BLaER1 treated with 17β-estradiol and CSF1 and Interleukin-3, amounts not matched to agents 10 nM and 100 nM (cell line): ENCODE measurements at regions not wholly inside any gene's neighbourhood (a gene's known extent, or its start where the extent isn't known, plus 50 kb on each side); places are given as distances from the start of the nearest gene placed in this dataset.
"Not testable (repeated sequence)": the region's sequence is repeated elsewhere in the genome, so short reads cannot be mapped to it uniquely, and the experiment has no call there.

Experiments used
- H3K27ac ChIP-seq, 11 experiments: shearing (Covaris generic); formaldehyde crosslinking; 2 replicates each; pipeline ENCODE4 v1.8.1; 2022
- H3K27me3 ChIP-seq, 11 experiments: shearing (Covaris generic); formaldehyde crosslinking; 2 replicates each; pipeline ENCODE4 v1.8.1; 2022
- H3K36me3 ChIP-seq, 11 experiments: shearing (Covaris generic); formaldehyde crosslinking; 2 replicates each; pipeline ENCODE4 v1.8.1; 2022
- H3K4me1 ChIP-seq, 10 experiments: shearing (Covaris generic); formaldehyde crosslinking; 2 replicates each; pipeline ENCODE4 v1.8.1; 2022
- H3K4me2 ChIP-seq, 11 experiments: shearing (Covaris generic); formaldehyde crosslinking; 2 replicates each; pipeline ENCODE4 v1.8.1; 2022
- H3K4me3 ChIP-seq, 10 experiments: shearing (Covaris generic); formaldehyde crosslinking; 2 replicates each; pipeline ENCODE4 v1.8.1; 2022
- H3K9ac ChIP-seq, 11 experiments: shearing (Covaris generic); formaldehyde crosslinking; 2 replicates each; pipeline ENCODE4 v1.8.1; 2022
- H3K9me3 ChIP-seq, 11 experiments: shearing (Covaris generic); formaldehyde crosslinking; replicated peaks in 1 of 11; 2 replicates each; pipeline ENCODE4 v1.8.1; 2022
- H4K20me1 ChIP-seq, 11 experiments: shearing (Covaris generic); formaldehyde crosslinking; 2 replicates each; pipeline ENCODE4 v1.8.1; 2022

GRCh38 chr1:146355373-146355772 is 126.6 kb upstream of the NOTCH2NLA start:
- not testable (repeated sequence) for H3K4me1 ChIP-seq, H3K4me2 ChIP-seq, H3K9me3 ChIP-seq, H3K4me3 ChIP-seq, H4K20me1 ChIP-seq, H3K27me3 ChIP-seq, H3K27ac ChIP-seq, H3K36me3 ChIP-seq, H3K9ac ChIP-seq

- not testable (repeated sequence) for H3K4me1 ChIP-seq, H3K36me3 ChIP-seq, H3K27ac ChIP-seq, H3K9ac ChIP-seq, H3K9me3 ChIP-seq, H4K20me1 ChIP-seq, H3K4me3 ChIP-seq, H3K27me3 ChIP-seq, H3K4me2 ChIP-seq
Observed at GRCh38 chr1:146326863-146327262, 98.0 kb upstream of the NOTCH2NLA start.

- not testable (repeated sequence) for H3K36me3 ChIP-seq, H3K9ac ChIP-seq, H4K20me1 ChIP-seq, H3K27ac ChIP-seq, H3K4me3 ChIP-seq, H3K4me1 ChIP-seq, H3K9me3 ChIP-seq, H3K4me2 ChIP-seq, H3K27me3 ChIP-seq
Observed at GRCh38 chr1:146324463-146324862, 95.6 kb upstream of the NOTCH2NLA start.

GRCh38 chr1:146323302-146323701 is 94.5 kb upstream of the NOTCH2NLA start:
- H3K9me3 ChIP-seq, H3K4me1 ChIP-seq, H3K36me3 ChIP-seq, H3K27me3 ChIP-seq, H3K9ac ChIP-seq, H4K20me1 ChIP-seq, H3K27ac ChIP-seq, H3K4me3 ChIP-seq, H3K4me2 ChIP-seq: not testable (repeated sequence)

GRCh38 chr1:146322893-146323292 is 94.1 kb upstream of the NOTCH2NLA start:
- not testable (repeated sequence) for H3K9me3 ChIP-seq, H3K27me3 ChIP-seq, H3K9ac ChIP-seq, H3K4me1 ChIP-seq, H3K4me3 ChIP-seq, H3K36me3 ChIP-seq, H3K4me2 ChIP-seq, H3K27ac ChIP-seq, H4K20me1 ChIP-seq

- H3K9me3 ChIP-seq, H4K20me1 ChIP-seq, H3K27ac ChIP-seq, H3K36me3 ChIP-seq, H3K4me1 ChIP-seq, H3K4me3 ChIP-seq, H3K4me2 ChIP-seq, H3K9ac ChIP-seq, H3K27me3 ChIP-seq: not testable (repeated sequence)
Observed at GRCh38 chr1:146318715-146319114, 89.9 kb upstream of the NOTCH2NLA start.

- H3K9me3 ChIP-seq, H3K4me1 ChIP-seq, H3K4me3 ChIP-seq, H3K27me3 ChIP-seq, H3K36me3 ChIP-seq, H4K20me1 ChIP-seq, H3K9ac ChIP-seq, H3K27ac ChIP-seq: not testable (repeated sequence)
- 0 out of 22 replicates have a peak overlapping the region, but pooled peaks of 2 of the 11 experiments have one; percentile 26 to 27 for H3K4me2 ChIP-seq
Observed at GRCh38 chr1:146317785-146318184, 89.0 kb upstream of the NOTCH2NLA start.

GRCh38 chr1:146314449-146315246 is 85.8 kb upstream of the NOTCH2NLA start:
- H3K9ac ChIP-seq, H3K4me3 ChIP-seq, H3K9me3 ChIP-seq, H3K27ac ChIP-seq, H3K4me1 ChIP-seq, H3K27me3 ChIP-seq, H3K4me2 ChIP-seq, H3K36me3 ChIP-seq, H4K20me1 ChIP-seq: not testable (repeated sequence)

- H3K9ac ChIP-seq, H3K27me3 ChIP-seq, H4K20me1 ChIP-seq, H3K4me3 ChIP-seq, H3K9me3 ChIP-seq, H3K27ac ChIP-seq, H3K4me1 ChIP-seq, H3K4me2 ChIP-seq, H3K36me3 ChIP-seq: not testable (repeated sequence)
Observed at GRCh38 chr1:146310579-146310978, 81.8 kb upstream of the NOTCH2NLA start.

GRCh38 chr1:146309427-146309826 is 80.6 kb upstream of the NOTCH2NLA start:
- H3K4me3 ChIP-seq, H3K27me3 ChIP-seq: not testable (repeated sequence)

GRCh38 chr1:146308892-146309291 is 80.1 kb upstream of the NOTCH2NLA start:
- H3K9ac ChIP-seq, H3K4me3 ChIP-seq, H3K27me3 ChIP-seq, H3K36me3 ChIP-seq, H3K4me2 ChIP-seq, H4K20me1 ChIP-seq, H3K27ac ChIP-seq, H3K9me3 ChIP-seq, H3K4me1 ChIP-seq: not testable (repeated sequence)

More at GRCh38 chr1:146309427-146309826, 80.6 kb upstream of the NOTCH2NLA start:
- H3K4me2 ChIP-seq, H3K27ac ChIP-seq, H3K36me3 ChIP-seq, H4K20me1 ChIP-seq, H3K9me3 ChIP-seq, H3K4me1 ChIP-seq, H3K9ac ChIP-seq: not testable (repeated sequence)

GRCh38 chr1:146308152-146308551 is 79.3 kb upstream of the NOTCH2NLA start:
- H3K9me3 ChIP-seq, H4K20me1 ChIP-seq, H3K9ac ChIP-seq, H3K27me3 ChIP-seq, H3K4me2 ChIP-seq, H3K4me1 ChIP-seq, H3K27ac ChIP-seq, H3K4me3 ChIP-seq, H3K36me3 ChIP-seq: not testable (repeated sequence)

- H3K9ac ChIP-seq, H3K4me1 ChIP-seq, H3K4me3 ChIP-seq, H3K36me3 ChIP-seq, H4K20me1 ChIP-seq, H3K9me3 ChIP-seq, H3K4me2 ChIP-seq, H3K27ac ChIP-seq, H3K27me3 ChIP-seq: not testable (repeated sequence)
Observed at GRCh38 chr1:146307632-146308031, 78.8 kb upstream of the NOTCH2NLA start.

- not testable (repeated sequence) for H3K4me1 ChIP-seq, H4K20me1 ChIP-seq, H3K9me3 ChIP-seq, H3K4me3 ChIP-seq, H3K27ac ChIP-seq, H3K36me3 ChIP-seq, H3K4me2 ChIP-seq, H3K27me3 ChIP-seq, H3K9ac ChIP-seq
Observed at GRCh38 chr1:146306651-146307050, 77.8 kb upstream of the NOTCH2NLA start.

GRCh38 chr1:146305442-146305841 is 76.6 kb upstream of the NOTCH2NLA start:
- not testable (repeated sequence) for H3K27ac ChIP-seq, H3K9me3 ChIP-seq, H3K4me2 ChIP-seq, H3K36me3 ChIP-seq, H3K4me3 ChIP-seq, H3K9ac ChIP-seq, H3K4me1 ChIP-seq, H3K27me3 ChIP-seq, H4K20me1 ChIP-seq
